H1 (cell line): ENCODE measurements at regions not wholly inside any gene's neighbourhood (a gene's known extent, or its start where the extent isn't known, plus 50 kb on each side); places are given as distances from the start of the nearest gene placed in this dataset.
"Not testable (repeated sequence)": the region's sequence is repeated elsewhere in the genome, so short reads cannot be mapped to it uniquely, and the experiment has no call there.

Experiments
- CTCF ChIA-PET: fragments of 300-600 bp; sonication (Branson Sonifier 250); formaldehyde crosslinking; loops from one replicate; lab custom pipeline; 2021; ENCODE audit not compliant: partially characterized antibody; lab: Charles Lee
- POLR2A ChIA-PET: fragments of 300-600 bp; sonication (Branson Sonifier 250); formaldehyde crosslinking; loops from one replicate; lab custom pipeline; 2021; ENCODE audit warnings: inconsistent platforms; ENCODE audit not compliant: partially characterized antibody; lab: Charles Lee
- DNase-seq, 2 experiments: peaks; one replicate each; pipeline versions ENCODE4 v3.0.0 to v3.0.0-alpha.2; 2010 to 2022; ENCODE audit warnings: low spot score in 2 of 2, low read depth in 1 of 2, mixed read lengths in 1 of 2
- FAIRE-seq: peaks from 2 replicates; lab custom pipeline; 2011; peaks lifted over from hg19 to GRCh38; lab: Jason Lieb, UNC
- H2AFZ ChIP-seq: 2 replicates; pipeline ENCODE4 v1.8.1; 2012; ENCODE audit warnings: low read length, inconsistent platforms
- H2AK5ac ChIP-seq: 2 replicates; pipeline ENCODE4 v1.6.1; 2013; ENCODE audit warnings: low read depth, low read length
- H2BK120ac ChIP-seq: replicated peaks from 2 replicates; pipeline ENCODE3; 2013; ENCODE audit warnings: low read depth, low read length, inconsistent platforms
- H2BK12ac ChIP-seq: 2 replicates; pipeline ENCODE4 v1.6.1; 2013; ENCODE audit warnings: low read depth, low read length
- H2BK15ac ChIP-seq: 2 replicates; pipeline ENCODE4 v1.6.1; 2013; ENCODE audit warnings: low read length
- H2BK20ac ChIP-seq: 2 replicates; pipeline ENCODE4 v1.6.1; 2013; ENCODE audit warnings: low read length
- H2BK5ac ChIP-seq: 2 replicates; pipeline ENCODE4 v1.6.1; 2013; ENCODE audit warnings: low read depth, low read length
- H3K14ac ChIP-seq: 2 replicates; pipeline ENCODE4 v1.6.1; 2013; ENCODE audit warnings: inconsistent platforms; ENCODE audit not compliant: insufficient read length
- H3K18ac ChIP-seq: 2 replicates; pipeline ENCODE4 v1.6.1; 2013; ENCODE audit warnings: low read length; ENCODE audit errors: extremely low read depth
- H3K23ac ChIP-seq: 2 replicates; pipeline ENCODE4 v1.6.1; 2013; ENCODE audit warnings: inconsistent platforms; ENCODE audit not compliant: insufficient read length
- H3K23me2 ChIP-seq: 2 replicates; pipeline ENCODE4 v1.6.1; 2013; ENCODE audit warnings: low read depth, low read length
- H3K27ac ChIP-seq: 2 replicates; pipeline ENCODE4 v1.6.1; 2011; ENCODE audit warnings: low read depth, low read length, inconsistent platforms
- H3K27me3 ChIP-seq, 4 experiments: replicated peaks in 1 of 4; 1 replicate in 1 of 4; 2 replicates in 3 of 4; pipeline versions ENCODE4 v1.6.1 to v1.8.1; 2011 to 2013; ENCODE audit warnings: low read length in 3 of 4, mild to moderate bottlenecking in 3 of 4, inconsistent platforms in 2 of 4, mixed read lengths in 2 of 4, moderate library complexity in 1 of 4; ENCODE audit not compliant: control insufficient read depth in 3 of 4, insufficient read depth in 3 of 4; ENCODE audit errors: extremely low read depth in 1 of 4
- H3K36me3 ChIP-seq, 4 experiments: 2 replicates each; pipeline versions ENCODE4 v1.6.1 to v1.8.1; 2011 to 2013; ENCODE audit warnings: mild to moderate bottlenecking in 4 of 4, low read length in 3 of 4, moderate library complexity in 2 of 4, control low read depth in 1 of 4, inconsistent platforms in 1 of 4; ENCODE audit not compliant: insufficient read depth in 4 of 4, control insufficient read depth in 2 of 4
- H3K4ac ChIP-seq: replicated peaks from 2 replicates; pipeline ENCODE3; 2013; ENCODE audit warnings: low read length, low read depth, mixed read lengths, inconsistent platforms; ENCODE audit not compliant: insufficient read length
- H3K4me1 ChIP-seq, 4 experiments: replicated peaks in 1 of 4; 1 replicate in 1 of 4; 2 replicates in 3 of 4; pipeline versions ENCODE4 v1.6.1 to v1.8.1; 2011 to 2013; ENCODE audit warnings: low read length in 3 of 4, inconsistent platforms in 2 of 4, mixed read lengths in 1 of 4; ENCODE audit not compliant: insufficient read depth in 4 of 4, control insufficient read depth in 3 of 4
- H3K4me2 ChIP-seq, 2 experiments: 2 replicates each; pipeline versions ENCODE4 v1.6.1 to v1.8.1; 2011 to 2013; ENCODE audit warnings: low read depth in 2 of 2, low read length in 2 of 2, control low read depth in 1 of 2, inconsistent platforms in 1 of 2, mild to moderate bottlenecking in 1 of 2; ENCODE audit not compliant: insufficient read depth in 1 of 2
- H3K4me3 ChIP-seq, 4 experiments: fragments of 200-600, 300-600 bp in 1 of 4; sonication (generic), shearing (Covaris generic), sonication (Bioruptor Twin) in 1 of 4; 2 replicates each; pipeline versions ENCODE4 v1.5.1 to v1.8.1; 2011 to 2016; ENCODE audit warnings: low read length in 4 of 4, low read depth in 3 of 4, control low read depth in 2 of 4, inconsistent platforms in 2 of 4, mild to moderate bottlenecking in 2 of 4, mixed read lengths in 1 of 4, moderate library complexity in 1 of 4; ENCODE audit not compliant: insufficient read depth in 2 of 4; ENCODE audit errors: extremely low read depth in 1 of 4
- H3K56ac ChIP-seq: replicated peaks from 2 replicates; pipeline ENCODE3; 2013; ENCODE audit warnings: low read depth, mild to moderate bottlenecking, mixed read lengths, low read length, inconsistent platforms; ENCODE audit not compliant: insufficient read length
- H3K79me1 ChIP-seq: 2 replicates; pipeline ENCODE4 v1.6.1; 2013; ENCODE audit warnings: low read depth, low read length, control low read depth
- H3K79me2 ChIP-seq, 2 experiments: 2 replicates each; pipeline versions ENCODE4 v1.6.1 to v1.8.1; 2012 to 2013; ENCODE audit warnings: low read length in 2 of 2, mild to moderate bottlenecking in 2 of 2, inconsistent platforms in 1 of 2; ENCODE audit not compliant: insufficient read depth in 2 of 2, control insufficient read depth in 1 of 2
- H3K9ac ChIP-seq, 4 experiments: replicated peaks in 1 of 4; 1 replicate in 1 of 4; 2 replicates in 3 of 4; pipeline versions ENCODE4 v1.6.1 to v1.8.1; 2011 to 2013; ENCODE audit warnings: low read depth in 3 of 4, low read length in 3 of 4, control low read depth in 2 of 4, mild to moderate bottlenecking in 2 of 4, moderate library complexity in 2 of 4, inconsistent platforms in 1 of 4; ENCODE audit errors: extremely low read depth in 1 of 4
- H3K9me3 ChIP-seq, 2 experiments: 2 replicates each; pipeline versions ENCODE4 v1.6.1 to v1.8.1; 2012 to 2013; ENCODE audit warnings: mild to moderate bottlenecking in 2 of 2, moderate library complexity in 2 of 2, control low read depth in 1 of 2, inconsistent platforms in 1 of 2, low read depth in 1 of 2, low read length in 1 of 2, mixed read lengths in 1 of 2; ENCODE audit not compliant: insufficient read depth in 2 of 2
- H4K20me1 ChIP-seq, 2 experiments: replicated peaks in 1 of 2; 2 replicates each; pipeline versions ENCODE3 to v1.8.1; 2011 to 2013; ENCODE audit warnings: inconsistent platforms in 2 of 2, low read length in 2 of 2, mild to moderate bottlenecking in 1 of 2; ENCODE audit not compliant: insufficient read depth in 2 of 2, control insufficient read depth in 1 of 2
- H4K5ac ChIP-seq: 2 replicates; pipeline ENCODE4 v1.6.1; 2013; ENCODE audit warnings: low read length, low read depth, mixed read lengths, inconsistent platforms; ENCODE audit not compliant: insufficient read length
- H4K8ac ChIP-seq: 2 replicates; pipeline ENCODE4 v1.8.0; 2013; ENCODE audit warnings: mild to moderate bottlenecking, moderate library complexity, low read length, inconsistent platforms; ENCODE audit not compliant: insufficient read depth; ENCODE audit errors: extremely low read depth
- H4K91ac ChIP-seq: replicated peaks from 2 replicates; pipeline ENCODE3; 2013; ENCODE audit warnings: low read length, mixed read lengths, inconsistent platforms; ENCODE audit not compliant: insufficient read length

DNA sequence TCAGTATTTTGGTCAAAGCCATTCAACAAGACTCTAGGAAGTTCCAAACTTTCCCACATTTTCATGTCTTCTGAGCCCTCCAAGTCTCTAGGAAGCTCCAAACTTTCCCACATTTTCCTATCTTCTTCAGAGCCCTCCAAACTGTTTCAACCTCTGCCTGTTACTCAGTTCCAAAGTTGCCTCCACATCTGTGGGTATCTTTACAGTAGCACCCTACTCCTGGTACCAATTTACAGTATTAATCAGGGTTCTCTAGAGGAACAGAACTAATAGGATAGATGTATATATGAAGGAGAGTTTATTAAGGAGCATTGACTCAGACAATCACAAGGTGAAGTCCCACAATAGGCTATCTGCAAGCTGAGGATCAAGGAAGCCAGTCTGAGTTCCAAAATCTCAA lies 296.0 kb upstream of the CCL2 start:
- H3K9ac ChIP-seq, H2BK20ac ChIP-seq, H4K5ac ChIP-seq, H3K23ac ChIP-seq, H3K18ac ChIP-seq, H3K4me2 ChIP-seq, H3K4me1 ChIP-seq, H2AK5ac ChIP-seq, H2BK120ac ChIP-seq, FAIRE-seq, H4K91ac ChIP-seq, DNase-seq, H2BK12ac ChIP-seq, H4K8ac ChIP-seq, POLR2A ChIA-PET, H3K27me3 ChIP-seq, H3K27ac ChIP-seq, H2BK15ac ChIP-seq, H3K79me2 ChIP-seq, H2BK5ac ChIP-seq, H3K36me3 ChIP-seq, H2AFZ ChIP-seq, H3K23me2 ChIP-seq, H3K14ac ChIP-seq, H3K56ac ChIP-seq, H3K4ac ChIP-seq, H4K20me1 ChIP-seq, H3K4me3 ChIP-seq, H3K79me1 ChIP-seq: not testable (repeated sequence)
- H3K9me3 ChIP-seq, result peaks cover 11 to 20% of the 10 kb centered on the region in 2 experiments
- CTCF ChIA-PET, result interaction anchor here (1.2 to 1.5 kb wide), 2 partner anchors 180 to 206 kb away, joined by 3 to 4 read pairs; no protein-coding TSS in a partner anchor
